WTC11 (cell line): ENCODE measurements at regions not wholly inside any gene's neighbourhood (a gene's known extent, or its start where the extent isn't known, plus 50 kb on each side); places are given as distances from the start of the nearest gene placed in this dataset.

Experiments used
- ATAC-seq: fragments of 200-7000 bp; cut with Tn5 transposase; 2 replicates; pipeline ENCODE4 v1.10.0; 2021; ENCODE audit warnings: mild to moderate bottlenecking, moderate library complexity
- CTCF ChIA-PET: fragments of 300-600 bp; sonication (Branson Sonifier 250); formaldehyde crosslinking; loops from one replicate; lab custom pipeline; 2021; ENCODE audit warnings: antibody characterized with exemption; lab: Charles Lee
- POLR2A ChIA-PET: fragments of 350-600 bp; sonication (Branson Sonifier 250); formaldehyde crosslinking; loops from one replicate; lab custom pipeline; 2021; ENCODE audit warnings: antibody characterized with exemption; lab: Charles Lee
- DNase-seq: peaks from one replicate; pipeline ENCODE4 v3.0.0; 2021; ENCODE audit warnings: low spot score
- H3K27ac Mint-ChIP-seq: 2 replicates; pipeline ENCODE4 v1.8.0; 2021; ENCODE audit warnings: mixed read lengths
- H3K27me3 Mint-ChIP-seq: 2 replicates; pipeline ENCODE4 v1.8.0; 2021; ENCODE audit warnings: low read depth, mild to moderate bottlenecking, moderate library complexity, mixed read lengths
- H3K36me3 Mint-ChIP-seq: 2 replicates; pipeline ENCODE4 v1.8.0; 2021; ENCODE audit warnings: mixed read lengths
- H3K4me1 Mint-ChIP-seq: 2 replicates; pipeline ENCODE4 v1.8.0; 2022; ENCODE audit warnings: mixed read lengths
- H3K4me3 Mint-ChIP-seq: 2 replicates; pipeline ENCODE4 v1.8.0; 2021; ENCODE audit warnings: mild to moderate bottlenecking, moderate library complexity, mixed read lengths
- H3K9me3 Mint-ChIP-seq: 2 replicates; pipeline ENCODE4 v1.8.0; 2021; ENCODE audit warnings: mixed read lengths
- AFF4 ChIP-seq: sonication (generic); formaldehyde crosslinking; IDR thresholded peaks from 2 replicates; pipeline ENCODE4 v1.8.1; 2023; ENCODE audit warnings: mild to moderate bottlenecking, missing genetic modification reagents, borderline replicate concordance
- CREM ChIP-seq: sonication (generic); formaldehyde crosslinking; IDR thresholded peaks from 2 replicates; pipeline ENCODE4 v1.8.1; 2022; ENCODE audit warnings: mild to moderate bottlenecking, missing genetic modification reagents, moderate library complexity
- FOXJ3 ChIP-seq: sonication (generic); formaldehyde crosslinking; IDR thresholded peaks from 2 replicates; pipeline ENCODE4 v1.9.0; 2021; ENCODE audit warnings: missing genetic modification reagents, mild to moderate bottlenecking, borderline replicate concordance
- HMGXB4 ChIP-seq: sonication (generic); formaldehyde crosslinking; IDR thresholded peaks from 2 replicates; pipeline ENCODE4 v1.8.1; 2023; ENCODE audit warnings: mild to moderate bottlenecking, moderate library complexity, missing genetic modification reagents
- IRF1 ChIP-seq: sonication (generic); formaldehyde crosslinking; IDR thresholded peaks from 2 replicates; pipeline ENCODE4 v1.8.0; 2023; ENCODE audit warnings: missing genetic modification reagents
- KAT7 ChIP-seq: sonication (generic); formaldehyde crosslinking; IDR thresholded peaks from 2 replicates; pipeline ENCODE4 v1.8.1; 2023; ENCODE audit warnings: missing genetic modification reagents, mild to moderate bottlenecking, borderline replicate concordance
- MXD4 ChIP-seq: fragments of 250-450 bp; sonication (Bioruptor Pico); IDR thresholded peaks from 2 replicates; pipeline ENCODE4 v1.8.0; 2021; ENCODE audit warnings: mild to moderate bottlenecking, moderate library complexity, borderline replicate concordance
- NFYB ChIP-seq: sonication (generic); formaldehyde crosslinking; conservative IDR thresholded peaks from 2 replicates; pipeline ENCODE4 v1.8.0; 2022; ENCODE audit warnings: low read depth, missing genetic modification reagents
- RELA ChIP-seq: sonication (generic); formaldehyde crosslinking; IDR thresholded peaks from 2 replicates; pipeline ENCODE4 v1.8.1; 2022; ENCODE audit warnings: missing genetic modification reagents, mild to moderate bottlenecking, borderline replicate concordance
- RORB ChIP-seq: fragments of 250-450 bp; sonication (Bioruptor Pico); IDR thresholded peaks from 2 replicates; pipeline ENCODE4 v1.9.0; 2021; ENCODE audit warnings: mild to moderate bottlenecking
- TEAD1 ChIP-seq: sonication (generic); formaldehyde crosslinking; IDR thresholded peaks from 2 replicates; pipeline ENCODE4 v1.8.0; 2022; ENCODE audit warnings: mild to moderate bottlenecking, missing genetic modification reagents
- TF ChIP-seq, protein P1 (sequence below): sonication (generic); formaldehyde crosslinking; IDR thresholded peaks from 2 replicates; pipeline ENCODE4 v1.8.1; 2023; ENCODE audit warnings: mild to moderate bottlenecking, missing genetic modification reagents, moderate library complexity
- TF ChIP-seq, protein P2 (sequence below): fragments of 250-450 bp; sonication (Bioruptor Pico); IDR thresholded peaks from 2 replicates; pipeline ENCODE4 v2.1.2; 2022; ENCODE audit warnings: mild to moderate bottlenecking, moderate library complexity
- TF ChIP-seq, protein P3 (sequence below): sonication (generic); formaldehyde crosslinking; IDR thresholded peaks from 2 replicates; pipeline ENCODE4 v1.8.0; 2022; ENCODE audit warnings: mild to moderate bottlenecking, missing genetic modification reagents
- TF ChIP-seq, protein P4 (sequence below): sonication (generic); formaldehyde crosslinking; IDR thresholded peaks from 2 replicates; pipeline ENCODE4 v1.8.0; 2022; ENCODE audit warnings: mild to moderate bottlenecking, missing genetic modification reagents
- TF ChIP-seq, protein P5 (sequence below): fragments of 200-600 bp; IDR thresholded peaks from 2 replicates; pipeline ENCODE4 v1.8.0; 2022; ENCODE audit warnings: antibody characterized with exemption
- TF ChIP-seq, protein P6 (sequence below): sonication (generic); formaldehyde crosslinking; conservative IDR thresholded peaks from 2 replicates; pipeline ENCODE4 v1.8.1; 2022; ENCODE audit warnings: mild to moderate bottlenecking, missing genetic modification reagents

DNA sequence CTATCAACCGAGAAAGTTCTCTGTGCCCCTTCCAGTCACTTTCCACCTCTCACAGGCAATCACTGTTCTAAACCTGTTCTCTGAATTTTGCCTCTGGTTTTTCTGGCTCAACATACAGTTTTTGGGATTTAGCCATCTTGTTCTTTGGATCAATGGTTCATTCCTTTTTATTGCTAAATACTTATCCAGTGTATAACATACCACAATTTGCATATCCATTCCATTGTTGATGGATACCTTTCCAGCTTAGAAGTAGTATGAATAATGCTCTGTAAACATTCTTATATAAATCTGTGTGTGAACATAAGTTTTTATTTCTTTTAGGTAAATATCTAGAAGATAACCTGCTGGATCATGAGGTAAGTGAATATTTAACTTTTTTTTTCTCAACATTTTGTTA is 87.8 kb upstream of the FNDC3B start:
- ChIA-PET CTCF (no interaction called here), POLR2A (no interaction called here)
- Mint-ChIP-seq H3K36me3 (no peaks in the 10 kb centered on the region), H3K27ac (no peak overlapping the region), H3K4me1 (peaks cover 35% of the 10 kb centered on the region), H3K27me3 (no peaks in the 10 kb centered on the region), H3K4me3 (no peak overlapping the region), H3K9me3 (no peaks in the 10 kb centered on the region)
- DNase-seq (no peak), ATAC-seq (no peak)
- no peak for TF ChIP-seq RORB (CRISPR knock-in tag)
- no peak for TF ChIP-seq FOXJ3 (CRISPR knock-in tag)
- TF ChIP-seq, protein P1, sequence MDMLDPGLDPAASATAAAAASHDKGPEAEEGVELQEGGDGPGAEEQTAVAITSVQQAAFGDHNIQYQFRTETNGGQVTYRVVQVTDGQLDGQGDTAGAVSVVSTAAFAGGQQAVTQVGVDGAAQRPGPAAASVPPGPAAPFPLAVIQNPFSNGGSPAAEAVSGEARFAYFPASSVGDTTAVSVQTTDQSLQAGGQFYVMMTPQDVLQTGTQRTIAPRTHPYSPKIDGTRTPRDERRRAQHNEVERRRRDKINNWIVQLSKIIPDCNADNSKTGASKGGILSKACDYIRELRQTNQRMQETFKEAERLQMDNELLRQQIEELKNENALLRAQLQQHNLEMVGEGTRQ, result no peak

GRCh38 chr3:171953301-171954022 is 85.9 kb upstream of the FNDC3B start:
- TF ChIP-seq FOXJ3 (CRISPR knock-in tag) (no peak), HMGXB4 (no peak), AFF4 (CRISPR knock-in tag) (no peak), TEAD1 (no peak), KAT7 (no peak), MXD4 (CRISPR knock-in tag) (no peak), RELA (CRISPR knock-in tag) (no peak), CREM (no peak), IRF1 (CRISPR knock-in tag) (no peak), NFYB (CRISPR knock-in tag) (no peak)
- TF ChIP-seq, protein P1, result no peak
- TF ChIP-seq, protein P2, sequence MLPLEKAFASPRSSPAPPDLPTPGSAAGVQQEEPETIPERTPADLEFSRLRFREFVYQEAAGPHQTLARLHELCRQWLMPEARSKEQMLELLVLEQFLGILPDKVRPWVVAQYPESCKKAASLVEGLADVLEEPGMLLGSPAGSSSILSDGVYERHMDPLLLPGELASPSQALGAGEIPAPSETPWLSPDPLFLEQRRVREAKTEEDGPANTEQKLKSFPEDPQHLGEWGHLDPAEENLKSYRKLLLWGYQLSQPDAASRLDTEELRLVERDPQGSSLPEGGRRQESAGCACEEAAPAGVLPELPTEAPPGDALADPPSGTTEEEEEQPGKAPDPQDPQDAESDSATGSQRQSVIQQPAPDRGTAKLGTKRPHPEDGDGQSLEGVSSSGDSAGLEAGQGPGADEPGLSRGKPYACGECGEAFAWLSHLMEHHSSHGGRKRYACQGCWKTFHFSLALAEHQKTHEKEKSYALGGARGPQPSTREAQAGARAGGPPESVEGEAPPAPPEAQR (CRISPR knock-in tag), result no peak
- TF ChIP-seq, protein P3, sequence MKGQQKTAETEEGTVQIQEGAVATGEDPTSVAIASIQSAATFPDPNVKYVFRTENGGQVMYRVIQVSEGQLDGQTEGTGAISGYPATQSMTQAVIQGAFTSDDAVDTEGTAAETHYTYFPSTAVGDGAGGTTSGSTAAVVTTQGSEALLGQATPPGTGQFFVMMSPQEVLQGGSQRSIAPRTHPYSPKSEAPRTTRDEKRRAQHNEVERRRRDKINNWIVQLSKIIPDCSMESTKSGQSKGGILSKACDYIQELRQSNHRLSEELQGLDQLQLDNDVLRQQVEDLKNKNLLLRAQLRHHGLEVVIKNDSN (CRISPR knock-in tag), result no peak
- TF ChIP-seq, protein P4, sequence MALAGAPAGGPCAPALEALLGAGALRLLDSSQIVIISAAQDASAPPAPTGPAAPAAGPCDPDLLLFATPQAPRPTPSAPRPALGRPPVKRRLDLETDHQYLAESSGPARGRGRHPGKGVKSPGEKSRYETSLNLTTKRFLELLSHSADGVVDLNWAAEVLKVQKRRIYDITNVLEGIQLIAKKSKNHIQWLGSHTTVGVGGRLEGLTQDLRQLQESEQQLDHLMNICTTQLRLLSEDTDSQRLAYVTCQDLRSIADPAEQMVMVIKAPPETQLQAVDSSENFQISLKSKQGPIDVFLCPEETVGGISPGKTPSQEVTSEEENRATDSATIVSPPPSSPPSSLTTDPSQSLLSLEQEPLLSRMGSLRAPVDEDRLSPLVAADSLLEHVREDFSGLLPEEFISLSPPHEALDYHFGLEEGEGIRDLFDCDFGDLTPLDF (CRISPR knock-in tag), result no peak
- TF ChIP-seq, protein P5, sequence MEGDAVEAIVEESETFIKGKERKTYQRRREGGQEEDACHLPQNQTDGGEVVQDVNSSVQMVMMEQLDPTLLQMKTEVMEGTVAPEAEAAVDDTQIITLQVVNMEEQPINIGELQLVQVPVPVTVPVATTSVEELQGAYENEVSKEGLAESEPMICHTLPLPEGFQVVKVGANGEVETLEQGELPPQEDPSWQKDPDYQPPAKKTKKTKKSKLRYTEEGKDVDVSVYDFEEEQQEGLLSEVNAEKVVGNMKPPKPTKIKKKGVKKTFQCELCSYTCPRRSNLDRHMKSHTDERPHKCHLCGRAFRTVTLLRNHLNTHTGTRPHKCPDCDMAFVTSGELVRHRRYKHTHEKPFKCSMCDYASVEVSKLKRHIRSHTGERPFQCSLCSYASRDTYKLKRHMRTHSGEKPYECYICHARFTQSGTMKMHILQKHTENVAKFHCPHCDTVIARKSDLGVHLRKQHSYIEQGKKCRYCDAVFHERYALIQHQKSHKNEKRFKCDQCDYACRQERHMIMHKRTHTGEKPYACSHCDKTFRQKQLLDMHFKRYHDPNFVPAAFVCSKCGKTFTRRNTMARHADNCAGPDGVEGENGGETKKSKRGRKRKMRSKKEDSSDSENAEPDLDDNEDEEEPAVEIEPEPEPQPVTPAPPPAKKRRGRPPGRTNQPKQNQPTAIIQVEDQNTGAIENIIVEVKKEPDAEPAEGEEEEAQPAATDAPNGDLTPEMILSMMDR, result no peak
- TF ChIP-seq, protein P6, sequence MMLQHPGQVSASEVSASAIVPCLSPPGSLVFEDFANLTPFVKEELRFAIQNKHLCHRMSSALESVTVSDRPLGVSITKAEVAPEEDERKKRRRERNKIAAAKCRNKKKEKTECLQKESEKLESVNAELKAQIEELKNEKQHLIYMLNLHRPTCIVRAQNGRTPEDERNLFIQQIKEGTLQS (CRISPR knock-in tag), result no peak
- H3K4me1 Mint-ChIP-seq, result peaks cover 38% of the 10 kb centered on the region
- DNase-seq (no peak), ATAC-seq (no peak; the same call in 1 of the 2 replicates)
- H3K9me3 Mint-ChIP-seq, result no peaks in the 10 kb centered on the region
- CTCF ChIA-PET, result interaction anchor here (0.5 to 1.2 kb wide), 3 partner anchors 55 to 415 kb away, joined by 3 to 4 read pairs (median 3); no protein-coding TSS in a partner anchor
- no peak overlapping the region for H3K27ac Mint-ChIP-seq
- no peak overlapping the region for H3K4me3 Mint-ChIP-seq
- no peaks in the 10 kb centered on the region for H3K36me3 Mint-ChIP-seq
- POLR2A ChIA-PET, result no interaction called here
- no peaks in the 10 kb centered on the region for H3K27me3 Mint-ChIP-seq
